IMR-90 (cell line): ENCODE measurements at regions not wholly inside any gene's neighbourhood (a gene's known extent, or its start where the extent isn't known, plus 50 kb on each side); places are given as distances from the start of the nearest gene placed in this dataset.

Source experiments
- CTCF ChIP-seq: conservative IDR thresholded peaks from 2 replicates; pipeline ENCODE4 v1.5.1; 2012; ENCODE audit warnings: mild to moderate bottlenecking, low read depth, low read length, improper control_type of control experiment
- FOS ChIP-seq: fragments of 150-350 bp; IDR thresholded peaks from 2 replicates; pipeline ENCODE4 v1.6.1; 2016; ENCODE audit warnings: low read depth, low read length
- MAFK ChIP-seq: IDR thresholded peaks from 2 replicates; pipeline ENCODE4 v1.6.1; 2012; ENCODE audit warnings: low read depth, low read length, improper control_type of control experiment
- MAZ ChIP-seq: IDR thresholded peaks from 2 replicates; pipeline ENCODE4 v1.6.1; 2012; ENCODE audit warnings: low read depth, mild to moderate bottlenecking, low read length, improper control_type of control experiment, moderate library complexity, borderline replicate concordance
- NFE2L2 ChIP-seq: fragments of 150-350 bp; IDR thresholded peaks from 2 replicates; pipeline ENCODE4 v1.6.1; 2016; ENCODE audit warnings: low read depth, mild to moderate bottlenecking, low read length
- POLR2A ChIP-seq: IDR thresholded peaks from 2 replicates; pipeline ENCODE4 v1.6.1; 2012; ENCODE audit warnings: mild to moderate bottlenecking, low read depth, low read length
- RAD21 ChIP-seq: IDR thresholded peaks from 2 replicates; pipeline ENCODE4 v1.6.1; 2012; ENCODE audit warnings: low read length, improper control_type of control experiment

GRCh38 chr4:106495476-106495875, 126.9 kb upstream of the GIMD1 start:
- TF ChIP-seq CTCF: no peak
- no peak for TF ChIP-seq FOS
- no peak for TF ChIP-seq NFE2L2
- TF ChIP-seq POLR2A: no peak
- TF ChIP-seq MAFK: no peak
- TF ChIP-seq RAD21: no peak
- TF ChIP-seq MAZ: no peak
